KOPT-K1 (cell line): ENCODE measurements at regions not wholly inside any gene's neighbourhood (a gene's known extent, or its start where the extent isn't known, plus 50 kb on each side); places are given as distances from the start of the nearest gene placed in this dataset.

Source experiments
- H3K27ac ChIP-seq: fragments of 200-600 bp; sonication (generic); 2 replicates; pipeline ENCODE4 v1.5.1; 2016; ENCODE audit warnings: antibody characterized with exemption, mild to moderate bottlenecking, low read depth, low read length; ENCODE audit not compliant: poor library complexity, severe bottlenecking
- H3K36me3 ChIP-seq: fragments of 200-600 bp; sonication (generic); 2 replicates; pipeline ENCODE4 v1.5.1; 2017; ENCODE audit warnings: antibody characterized with exemption, mild to moderate bottlenecking, low read length, moderate library complexity; ENCODE audit not compliant: insufficient read depth
- H3K9me3 ChIP-seq: fragments of 200-600 bp; sonication (generic); 2 replicates; pipeline ENCODE4 v1.5.1; 2017; ENCODE audit warnings: antibody characterized with exemption, low read length, mild to moderate bottlenecking; ENCODE audit not compliant: insufficient read depth, poor library complexity, severe bottlenecking

GRCh38 chr4:11342401-11342800 is 86.3 kb downstream of the HS3ST1 start:
- H3K27ac ChIP-seq, result no peak overlapping the region
- no peaks in the 10 kb centered on the region for H3K9me3 ChIP-seq
- H3K36me3 ChIP-seq, result no peaks in the 10 kb centered on the region

GRCh38 chr4:11341337-11342043 is 87.2 kb downstream of the HS3ST1 start:
- no peak overlapping the region for H3K27ac ChIP-seq
- no peaks in the 10 kb centered on the region for H3K36me3 ChIP-seq
- H3K9me3 ChIP-seq, result no peaks in the 10 kb centered on the region

- Histone ChIP-seq H3K27ac (no peak overlapping the region), H3K9me3 (no peaks in the 10 kb centered on the region), H3K36me3 (no peaks in the 10 kb centered on the region)
These were observed 89.5 kb downstream of the HS3ST1 start for GRCh38 chr4:11338956-11339782.

GRCh38 chr4:11337287-11337686 is 91.4 kb downstream of the HS3ST1 start:
- H3K36me3 ChIP-seq, result no peaks in the 10 kb centered on the region
- no peak overlapping the region for H3K27ac ChIP-seq
- no peaks in the 10 kb centered on the region for H3K9me3 ChIP-seq

GRCh38 chr4:11336435-11336834 is 92.3 kb downstream of the HS3ST1 start:
- no peak overlapping the region for H3K27ac ChIP-seq
- no peaks in the 10 kb centered on the region for H3K9me3 ChIP-seq

GRCh38 chr4:11334887-11335286 is 93.8 kb downstream of the HS3ST1 start:
- H3K27ac ChIP-seq, result no peak overlapping the region

More at GRCh38 chr4:11336435-11336834, 92.3 kb downstream of the HS3ST1 start:
- no peaks in the 10 kb centered on the region for H3K36me3 ChIP-seq

GRCh38 chr4:11328401-11328800 is 100.3 kb downstream of the HS3ST1 start:
- Histone ChIP-seq H3K27ac (no peak overlapping the region), H3K36me3 (no peaks in the 10 kb centered on the region), H3K9me3 (no peaks in the 10 kb centered on the region)

More at GRCh38 chr4:11334887-11335286, 93.8 kb downstream of the HS3ST1 start:
- no peaks in the 10 kb centered on the region for H3K9me3 ChIP-seq
- no peaks in the 10 kb centered on the region for H3K36me3 ChIP-seq

- H3K9me3 ChIP-seq, result no peaks in the 10 kb centered on the region
- H3K27ac ChIP-seq, result no peak overlapping the region
- no peaks in the 10 kb centered on the region for H3K36me3 ChIP-seq
These were observed 102.7 kb downstream of the HS3ST1 start for GRCh38 chr4:11326021-11326420.

GRCh38 chr4:11323771-11324170 is 104.9 kb downstream of the HS3ST1 start:
- Histone ChIP-seq H3K27ac (no peak overlapping the region), H3K9me3 (no peaks in the 10 kb centered on the region), H3K36me3 (no peaks in the 10 kb centered on the region)

- Histone ChIP-seq H3K36me3 (no peaks in the 10 kb centered on the region), H3K27ac (no peak overlapping the region), H3K9me3 (no peaks in the 10 kb centered on the region)
These were observed 115.3 kb downstream of the HS3ST1 start for GRCh38 chr4:11313157-11313943.

- H3K36me3 ChIP-seq, result no peaks in the 10 kb centered on the region
- H3K27ac ChIP-seq, result no peak overlapping the region
- no peaks in the 10 kb centered on the region for H3K9me3 ChIP-seq
These were observed 116.3 kb downstream of the HS3ST1 start for GRCh38 chr4:11312389-11312788.

- Histone ChIP-seq H3K36me3 (no peaks in the 10 kb centered on the region), H3K9me3 (no peaks in the 10 kb centered on the region), H3K27ac (no peak overlapping the region)
These were observed 127.5 kb downstream of the HS3ST1 start for GRCh38 chr4:11301075-11301660.

- H3K9me3 ChIP-seq, result no peaks in the 10 kb centered on the region
- no peak overlapping the region for H3K27ac ChIP-seq
- no peaks in the 10 kb centered on the region for H3K36me3 ChIP-seq
These were observed 128.9 kb downstream of the HS3ST1 start for GRCh38 chr4:11299836-11300235.

GRCh38 chr4:11299016-11299415 is 129.7 kb downstream of the HS3ST1 start:
- Histone ChIP-seq H3K36me3 (no peaks in the 10 kb centered on the region), H3K27ac (no peak overlapping the region), H3K9me3 (no peaks in the 10 kb centered on the region)

GRCh38 chr4:11298451-11298850 is 130.2 kb downstream of the HS3ST1 start:
- Histone ChIP-seq H3K27ac (no peak overlapping the region), H3K9me3 (no peaks in the 10 kb centered on the region), H3K36me3 (no peaks in the 10 kb centered on the region)
